GM21529 (cell line): ENCODE measurements at regions not wholly inside any gene's neighbourhood (a gene's known extent, or its start where the extent isn't known, plus 50 kb on each side); places are given as distances from the start of the nearest gene placed in this dataset.

Source experiments
- ATAC-seq: cut with Tn5 transposase; IDR thresholded peaks from one replicate; pipeline ENCODE4 v1.9.1; 2021; ENCODE audit not compliant: unreplicated experiment

GRCh38 chr7:40972426-40972825 is 730.5 kb downstream of the INHBA start:
- ATAC-seq, result no peak

- no peak for ATAC-seq
Observed at GRCh38 chr7:40969641-40970040, 733.2 kb downstream of the INHBA start.

GRCh38 chr7:40966693-40967092 is 736.2 kb downstream of the INHBA start:
- no peak for ATAC-seq

GRCh38 chr7:40965774-40966173 is 737.1 kb downstream of the INHBA start:
- peak; percentile 79 for ATAC-seq

GRCh38 chr7:40965016-40965415 is 737.9 kb downstream of the INHBA start:
- ATAC-seq, result no peak

GRCh38 chr7:40964610-40965009 is 738.3 kb downstream of the INHBA start:
- ATAC-seq, result no peak

GRCh38 chr7:40959955-40960354 is 742.9 kb downstream of the INHBA start:
- no peak for ATAC-seq

- no peak for ATAC-seq
Observed at GRCh38 chr7:40948239-40948638, 754.7 kb downstream of the INHBA start.

GRCh38 chr7:40947566-40947965 is 755.3 kb downstream of the INHBA start:
- no peak for ATAC-seq

GRCh38 chr7:40946549-40946948 is 756.3 kb downstream of the INHBA start:
- ATAC-seq, result no peak

- ATAC-seq, result no peak
Observed at GRCh38 chr7:40945788-40946187, 757.1 kb downstream of the INHBA start.

- no peak for ATAC-seq
Observed at GRCh38 chr7:40944981-40945585, 757.8 kb downstream of the INHBA start.

- ATAC-seq, result no peak
Observed at GRCh38 chr7:40937879-40938278, 765.0 kb downstream of the INHBA start.

GRCh38 chr7:40935435-40935834 is 767.5 kb downstream of the INHBA start:
- no peak for ATAC-seq

- ATAC-seq, result no peak
Observed at GRCh38 chr7:40923626-40924025, 779.3 kb downstream of the INHBA start.

GRCh38 chr7:40922316-40922670 is 780.6 kb downstream of the INHBA start:
- no peak for ATAC-seq

- no peak for ATAC-seq
Observed at GRCh38 chr7:40921589-40922315, 781.1 kb downstream of the INHBA start.

- no peak for ATAC-seq
Observed at GRCh38 chr7:40918701-40919271, 784.0 kb downstream of the SUGCT start.

GRCh38 chr7:40916813-40917212 is 782.0 kb downstream of the SUGCT start:
- ATAC-seq, result no peak

GRCh38 chr7:40915071-40915470 is 780.3 kb downstream of the SUGCT start:
- ATAC-seq, result no peak
